ENCODE measurements at regions not wholly inside any gene's neighbourhood (a gene's known extent, or its start where the extent isn't known, plus 50 kb on each side); places are given as distances from the start of the nearest gene placed in this dataset.

DNA sequence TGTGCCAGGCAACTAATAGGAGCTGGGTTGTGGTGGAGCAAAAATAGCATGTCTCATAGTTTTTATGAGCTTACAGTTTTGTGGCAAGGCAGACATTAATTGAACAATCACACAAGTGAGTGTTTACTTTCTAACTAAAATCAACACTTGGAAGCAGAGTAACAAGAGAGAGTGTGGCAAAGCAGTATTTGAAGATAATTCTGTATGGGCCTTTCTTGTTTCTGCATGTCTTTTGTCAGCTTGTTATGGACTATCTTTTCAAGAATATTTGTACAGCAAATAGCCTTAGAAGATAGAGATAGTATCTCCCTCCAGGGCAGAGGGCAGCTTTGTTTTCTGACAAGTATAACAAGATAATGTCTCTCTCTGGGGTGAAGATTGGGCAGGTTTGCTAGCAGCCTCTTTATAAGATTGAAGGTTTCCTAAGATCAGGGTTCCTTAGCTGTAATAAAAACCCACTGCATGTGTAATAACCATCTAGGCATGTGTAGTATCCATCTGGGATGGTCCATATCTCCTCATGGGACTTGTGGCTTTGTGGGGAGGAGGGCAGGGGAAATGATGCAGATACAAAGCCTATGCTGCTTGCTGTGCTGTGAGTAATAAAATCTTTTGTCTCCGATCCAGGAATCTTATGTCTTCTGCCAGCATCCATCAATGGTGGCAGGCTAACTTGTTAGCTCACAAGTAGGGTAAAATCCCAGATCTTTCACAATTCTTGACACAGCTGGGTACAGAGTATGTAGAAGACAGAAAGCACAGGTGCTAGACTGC lies 479.9 kb downstream of the KDM4C start:
- H3K27me3 ChIP-seq (replicated peaks; ENCODE audit: control insufficient read depth, insufficient read depth, low read length), result peaks cover 14% of the 10 kb centered on the region

GRCh38 chr9:7236186-7236585 lies 478.4 kb downstream of the KDM4C start:
- DNase-seq (ENCODE audit: low read depth), result no peak
- H3K4me3 ChIP-seq (ENCODE audit: low read length), result no peak overlapping the region
- peaks cover 28% of the 10 kb centered on the region for H3K27me3 ChIP-seq (replicated peaks; ENCODE audit: control insufficient read depth, insufficient read depth, low read length)
- peaks cover 10% of the 10 kb centered on the region for H3K9me3 ChIP-seq (ENCODE audit: control insufficient read depth, low read length)
- H3K9ac ChIP-seq (ENCODE audit: low read length), result no peak overlapping the region
- no peaks in the 10 kb centered on the region for H3K36me3 ChIP-seq (ENCODE audit: control insufficient read depth, insufficient read depth, low read length, severe bottlenecking)
- H3K4me1 ChIP-seq (ENCODE audit: control insufficient read depth, insufficient read depth, low read length), result peaks cover 8% of the 10 kb centered on the region

More for the DNA sequence above, 479.9 kb downstream of the KDM4C start:
- no peak for DNase-seq (ENCODE audit: low read depth)
- peaks cover 8% of the 10 kb centered on the region for H3K4me1 ChIP-seq (ENCODE audit: control insufficient read depth, insufficient read depth, low read length)
- H3K36me3 ChIP-seq (ENCODE audit: control insufficient read depth, insufficient read depth, low read length, severe bottlenecking), result no peaks in the 10 kb centered on the region
- no peak overlapping the region for H3K9ac ChIP-seq (ENCODE audit: low read length)
- peaks cover 10% of the 10 kb centered on the region for H3K9me3 ChIP-seq (ENCODE audit: control insufficient read depth, low read length)
- no peak overlapping the region for H3K4me3 ChIP-seq (ENCODE audit: low read length)

DNA sequence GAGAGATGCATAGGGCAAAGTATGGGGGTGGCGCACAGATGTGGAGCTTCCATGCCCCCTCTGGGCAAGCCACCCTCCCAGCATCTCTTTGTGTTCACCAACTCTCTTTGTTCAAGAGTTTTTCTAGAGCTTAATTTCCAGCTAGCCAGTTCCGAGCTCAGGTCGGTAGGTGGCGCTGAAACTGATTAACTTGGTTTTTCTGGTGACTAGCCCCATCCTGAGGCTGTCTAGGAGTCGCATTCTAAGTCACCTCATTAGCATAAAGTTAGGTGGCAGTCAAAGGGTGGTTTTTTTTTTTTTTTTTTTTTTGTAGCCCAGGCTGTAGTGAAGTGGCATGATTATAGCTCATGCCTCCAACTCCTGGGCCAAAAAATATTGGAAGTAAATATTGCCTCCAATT lies 476.4 kb downstream of the KDM4C start:
- no peaks in the 10 kb centered on the region for H3K36me3 ChIP-seq (ENCODE audit: control insufficient read depth, insufficient read depth, low read length, severe bottlenecking)
- DNase-seq (ENCODE audit: low read depth), result peak; percentile 32
- H3K9me3 ChIP-seq (ENCODE audit: control insufficient read depth, low read length), result peaks cover 3% of the 10 kb centered on the region
- H3K4me1 ChIP-seq (ENCODE audit: control insufficient read depth, insufficient read depth, low read length), result peaks cover 8% of the 10 kb centered on the region
- H3K9ac ChIP-seq (ENCODE audit: low read length), result no peak overlapping the region
- no peak overlapping the region for H3K4me3 ChIP-seq (ENCODE audit: low read length)
- H3K27me3 ChIP-seq (replicated peaks; ENCODE audit: control insufficient read depth, insufficient read depth, low read length), result peaks cover 48% of the 10 kb centered on the region

DNA sequence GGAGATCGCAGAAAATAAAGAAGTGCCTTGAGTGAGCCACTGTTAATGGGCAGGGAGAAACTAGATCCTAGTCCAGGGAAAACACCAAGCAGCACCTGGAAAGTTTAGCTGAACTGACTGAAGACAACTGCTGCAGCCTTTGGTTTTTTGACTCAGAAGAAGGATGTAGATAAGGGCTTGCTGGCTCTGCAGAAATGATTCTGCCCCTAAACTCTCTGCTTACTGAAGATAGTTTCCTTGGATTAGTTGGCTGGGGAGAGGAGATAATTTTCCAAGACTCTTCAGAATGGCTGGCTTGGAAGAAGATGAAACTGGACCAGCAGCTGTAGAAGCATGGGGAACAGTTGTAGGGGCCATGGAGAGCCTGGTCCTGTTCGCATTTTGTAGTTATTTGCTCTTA lies 471.8 kb downstream of the KDM4C start:
- H3K27me3 ChIP-seq (replicated peaks; ENCODE audit: control insufficient read depth, insufficient read depth, low read length), result peaks cover 83% of the 10 kb centered on the region
- no peak overlapping the region for H3K4me3 ChIP-seq (ENCODE audit: low read length)
- H3K9me3 ChIP-seq (ENCODE audit: control insufficient read depth, low read length), result peaks cover 3% of the 10 kb centered on the region
- DNase-seq (ENCODE audit: low read depth), result no peak
- no peak overlapping the region for H3K9ac ChIP-seq (ENCODE audit: low read length)
- H3K4me1 ChIP-seq (ENCODE audit: control insufficient read depth, insufficient read depth, low read length), result no peaks in the 10 kb centered on the region
- H3K36me3 ChIP-seq (ENCODE audit: control insufficient read depth, insufficient read depth, low read length, severe bottlenecking), result no peaks in the 10 kb centered on the region

GRCh38 chr9:7228726-7229125 lies 471.0 kb downstream of the KDM4C start:
- Histone ChIP-seq H3K27me3 (replicated peaks; ENCODE audit: control insufficient read depth, insufficient read depth, low read length) (peaks cover 81% of the 10 kb centered on the region), H3K4me1 (ENCODE audit: control insufficient read depth, insufficient read depth, low read length) (no peaks in the 10 kb centered on the region), H3K9ac (ENCODE audit: low read length) (no peak overlapping the region), H3K9me3 (ENCODE audit: control insufficient read depth, low read length) (peaks cover 3% of the 10 kb centered on the region), H3K4me3 (ENCODE audit: low read length) (no peak overlapping the region), H3K36me3 (ENCODE audit: control insufficient read depth, insufficient read depth, low read length, severe bottlenecking) (no peaks in the 10 kb centered on the region)
- DNase-seq (ENCODE audit: low read depth), result no peak

- H3K27me3 ChIP-seq (replicated peaks; ENCODE audit: control insufficient read depth, insufficient read depth, low read length), result peaks cover 79% of the 10 kb centered on the region
- H3K9ac ChIP-seq (ENCODE audit: low read length), result no peak overlapping the region
- H3K4me3 ChIP-seq (ENCODE audit: low read length), result no peak overlapping the region
- H3K36me3 ChIP-seq (ENCODE audit: control insufficient read depth, insufficient read depth, low read length, severe bottlenecking), result no peaks in the 10 kb centered on the region
- H3K9me3 ChIP-seq (ENCODE audit: control insufficient read depth, low read length), result peaks cover 3% of the 10 kb centered on the region
- DNase-seq (ENCODE audit: low read depth), result no peak
- no peaks in the 10 kb centered on the region for H3K4me1 ChIP-seq (ENCODE audit: control insufficient read depth, insufficient read depth, low read length)
Observed at GRCh38 chr9:7227951-7228350, 470.2 kb downstream of the KDM4C start.

GRCh38 chr9:7226007-7226640 lies 468.4 kb downstream of the KDM4C start:
- H3K9ac ChIP-seq (ENCODE audit: low read length), result no peak overlapping the region
- H3K27me3 ChIP-seq (replicated peaks; ENCODE audit: control insufficient read depth, insufficient read depth, low read length), result peaks cover 68% of the 10 kb centered on the region
- DNase-seq (ENCODE audit: low read depth), result no peak
- no peak overlapping the region for H3K4me3 ChIP-seq (ENCODE audit: low read length)
- peaks cover 3% of the 10 kb centered on the region for H3K9me3 ChIP-seq (ENCODE audit: control insufficient read depth, low read length)
- H3K36me3 ChIP-seq (ENCODE audit: control insufficient read depth, insufficient read depth, low read length, severe bottlenecking), result no peaks in the 10 kb centered on the region
- no peaks in the 10 kb centered on the region for H3K4me1 ChIP-seq (ENCODE audit: control insufficient read depth, insufficient read depth, low read length)

All from adipocyte (in vitro differentiated cells).